ENCODE measurements at regions not wholly inside any gene's neighbourhood (a gene's known extent, or its start where the extent isn't known, plus 50 kb on each side); places are given as distances from the start of the nearest gene placed in this dataset.
A peak's percentile ranks its signal among the peaks of the same experiment; 100 is the strongest.

DNA sequence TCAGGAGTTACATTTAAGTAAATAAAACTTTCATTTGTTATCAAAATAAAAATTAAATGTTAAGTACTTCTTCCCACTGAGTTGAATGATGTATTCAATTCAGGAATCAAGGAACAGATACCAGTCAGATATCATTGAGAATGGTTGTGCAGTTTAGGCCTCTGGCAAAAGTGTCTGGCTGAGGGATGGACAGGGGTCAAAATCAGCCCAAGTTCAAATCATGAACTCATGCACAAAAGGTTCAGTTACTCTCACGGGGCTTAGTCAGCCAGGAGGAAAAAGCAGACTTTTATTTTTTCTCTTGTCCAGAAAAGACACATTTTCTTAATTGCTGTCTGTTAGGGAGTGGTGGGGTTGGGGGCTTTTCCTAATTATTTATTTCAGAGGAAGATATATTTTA lies 166.3 kb downstream of the RASSF9 start:
- DNase-seq (ENCODE audit: low read depth in 2 of 3, low spot score in 2 of 3) = no peak

DNA sequence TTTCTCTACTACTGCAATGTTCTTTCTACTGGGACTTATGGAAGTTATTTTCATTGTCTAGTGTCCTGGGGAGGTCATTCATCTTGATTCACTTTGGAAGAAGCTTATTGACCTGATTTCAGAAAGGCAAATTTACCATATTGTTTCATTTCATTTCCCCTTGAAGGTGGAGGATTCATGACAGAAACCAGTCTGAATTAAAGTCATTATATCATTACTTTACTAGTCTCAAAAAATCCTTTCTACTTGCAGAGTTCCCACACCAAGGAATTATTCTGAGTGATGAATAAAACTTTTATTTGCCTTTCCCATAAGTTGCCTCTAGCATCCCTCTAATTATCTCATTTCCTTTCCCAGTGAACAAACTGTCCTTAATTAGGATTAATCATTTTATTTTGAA lies 163.8 kb downstream of the RASSF9 start:
- no peak for DNase-seq (ENCODE audit: low read depth in 2 of 3, low spot score in 2 of 3)

DNA sequence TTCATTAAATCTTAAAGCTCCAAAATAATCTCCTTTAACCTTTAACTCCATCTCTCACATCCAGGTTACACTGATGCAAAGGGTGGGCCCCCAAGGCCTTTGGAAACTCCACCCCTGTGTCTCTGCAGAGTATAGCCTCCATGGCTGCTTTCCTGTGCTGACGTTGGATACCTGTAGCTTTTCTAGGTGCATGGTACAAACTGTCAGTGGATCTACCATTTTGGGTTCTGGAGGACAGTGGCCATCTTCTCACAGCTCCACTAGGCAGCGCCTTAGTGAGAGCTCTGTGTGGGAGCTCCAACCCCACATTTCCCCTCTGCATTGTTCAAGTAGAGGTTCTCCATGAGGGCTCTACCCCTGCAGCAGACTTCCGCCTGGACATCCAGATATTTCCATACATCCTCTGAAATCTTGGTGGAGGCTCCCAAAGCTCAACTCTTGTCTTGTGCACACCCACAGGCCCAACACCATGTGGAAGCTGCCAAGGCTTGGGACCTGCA lies 162.2 kb downstream of the RASSF9 start:
- DNase-seq (ENCODE audit: low read depth in 2 of 3, low spot score in 2 of 3) = no peak

DNA sequence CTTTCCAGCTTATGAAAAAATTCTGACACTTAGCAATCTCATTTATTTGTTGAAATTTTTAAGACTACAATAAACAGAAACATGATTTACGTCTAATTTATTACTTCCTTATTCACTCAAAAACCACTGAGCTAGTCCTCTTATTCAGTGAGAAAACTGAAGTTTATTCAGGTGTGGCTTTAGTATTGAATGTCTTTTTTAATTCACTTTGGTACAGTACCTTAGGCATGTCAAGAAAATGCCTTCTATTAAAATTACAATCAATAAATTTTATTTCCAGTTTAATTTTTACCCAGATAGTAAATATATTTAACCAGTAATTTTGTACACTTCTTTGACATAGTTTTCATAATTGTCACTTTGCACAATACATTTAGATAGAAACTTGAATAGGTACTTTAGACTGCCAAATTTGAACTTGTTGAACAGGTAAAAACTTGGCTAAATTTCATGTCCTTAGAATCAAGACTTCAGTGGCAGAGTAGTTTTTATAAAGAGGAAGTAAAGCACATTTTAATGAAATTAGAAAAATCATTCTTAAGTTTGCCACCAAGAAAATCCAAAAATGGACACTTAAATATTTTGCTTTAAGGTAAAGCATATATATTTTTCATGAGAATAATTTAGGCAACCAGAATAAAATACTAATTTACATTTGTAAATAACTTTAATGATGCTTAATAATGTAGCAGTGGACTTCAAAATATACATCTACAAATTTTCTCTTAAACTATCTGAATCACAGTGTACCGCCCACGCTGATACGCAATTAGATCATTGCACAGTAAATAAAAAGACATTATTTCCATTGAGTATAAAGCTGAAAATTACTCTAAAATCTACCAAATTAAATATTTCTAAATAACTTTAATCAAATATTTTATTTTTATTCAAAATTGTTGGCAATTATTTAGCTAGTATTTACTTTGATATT lies 159.1 kb downstream of the RASSF9 start:
- peak in 1 of 3 donors; percentile 14 for DNase-seq (ENCODE audit: low read depth in 2 of 3, low spot score in 2 of 3)

DNA sequence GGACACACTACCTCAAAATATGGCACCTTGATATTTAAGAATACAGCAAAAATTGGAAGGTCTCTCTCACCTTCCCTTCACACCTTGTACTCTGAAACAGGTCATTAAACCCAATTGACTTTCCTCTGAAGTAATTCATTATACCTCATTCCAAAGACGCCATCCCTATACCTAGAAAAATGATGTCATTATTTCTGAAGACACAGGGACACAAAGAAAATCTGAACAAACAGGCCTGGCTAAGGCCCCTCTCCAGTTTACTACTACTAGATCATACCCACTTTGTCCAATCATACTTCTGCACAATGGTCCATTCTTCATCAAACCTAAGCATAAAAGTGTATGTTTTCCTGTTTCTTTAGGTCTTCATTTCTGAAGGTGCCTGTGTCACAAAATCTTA lies 156.9 kb downstream of the RASSF9 start:
- no peak for DNase-seq (ENCODE audit: low read depth in 2 of 3, low spot score in 2 of 3)

DNA sequence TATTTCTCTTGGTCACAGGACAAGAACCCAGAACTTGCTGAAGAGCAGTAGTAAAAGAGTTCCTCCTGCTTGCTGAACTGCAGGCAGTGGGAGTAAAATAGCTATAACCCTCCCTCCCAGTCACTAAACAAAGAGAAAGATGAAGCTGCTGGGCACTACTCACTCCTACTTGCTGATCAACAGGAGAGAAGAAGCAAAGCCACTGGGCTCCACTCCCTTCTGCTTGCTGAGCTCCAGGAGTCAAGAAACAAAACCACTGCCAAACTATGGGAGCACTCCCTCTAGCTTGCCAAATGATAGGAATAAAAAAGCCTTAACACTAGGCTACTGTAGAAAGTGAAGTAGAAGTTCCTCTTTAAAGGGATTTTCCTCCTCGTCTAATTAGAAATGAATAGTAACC lies 155.3 kb downstream of the RASSF9 start:
- DNase-seq (ENCODE audit: low read depth in 2 of 3, low spot score in 2 of 3) = no peak

DNA sequence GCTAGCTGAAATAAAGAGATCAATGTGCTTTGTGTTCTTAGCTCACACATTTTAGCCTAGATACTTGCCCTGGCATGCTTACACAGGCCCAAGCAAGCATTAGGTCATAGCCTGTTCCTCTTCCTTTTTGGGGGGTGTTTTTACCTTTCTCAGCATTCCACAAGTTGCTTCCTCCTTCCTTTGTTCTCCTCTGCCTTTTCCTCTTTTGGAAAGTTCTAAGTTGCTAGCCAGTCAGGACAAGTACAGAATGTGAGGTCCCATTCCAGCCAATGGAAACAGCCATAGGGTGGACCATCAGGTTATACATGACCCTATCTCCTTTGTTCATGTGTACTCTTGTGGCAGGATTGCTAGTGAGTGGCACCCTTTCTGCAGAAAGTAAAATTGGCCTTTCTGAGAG lies 154.9 kb downstream of the RASSF9 start:
- no peak for DNase-seq (ENCODE audit: low read depth in 2 of 3, low spot score in 2 of 3)

DNA sequence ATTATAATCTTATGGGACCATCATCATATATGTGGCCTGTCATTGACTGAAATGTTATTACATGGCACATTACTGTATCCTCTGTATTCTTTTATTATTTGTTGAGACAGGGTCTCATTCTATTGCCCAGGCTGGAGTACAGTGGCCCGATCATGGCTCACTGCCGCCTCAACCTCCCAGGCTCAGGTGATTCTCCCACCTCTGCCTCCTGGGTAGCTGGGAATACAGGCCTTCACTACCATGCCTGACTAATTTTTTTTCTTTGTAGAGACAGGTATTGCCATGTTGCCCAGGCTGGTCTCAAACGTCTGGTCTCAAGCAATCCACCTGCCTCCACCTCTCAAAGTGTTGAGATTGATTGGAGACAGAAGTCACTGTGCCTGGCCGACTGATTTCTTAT lies 153.2 kb downstream of the RASSF9 start:
- no peak for DNase-seq (ENCODE audit: low read depth in 2 of 3, low spot score in 2 of 3)

DNA sequence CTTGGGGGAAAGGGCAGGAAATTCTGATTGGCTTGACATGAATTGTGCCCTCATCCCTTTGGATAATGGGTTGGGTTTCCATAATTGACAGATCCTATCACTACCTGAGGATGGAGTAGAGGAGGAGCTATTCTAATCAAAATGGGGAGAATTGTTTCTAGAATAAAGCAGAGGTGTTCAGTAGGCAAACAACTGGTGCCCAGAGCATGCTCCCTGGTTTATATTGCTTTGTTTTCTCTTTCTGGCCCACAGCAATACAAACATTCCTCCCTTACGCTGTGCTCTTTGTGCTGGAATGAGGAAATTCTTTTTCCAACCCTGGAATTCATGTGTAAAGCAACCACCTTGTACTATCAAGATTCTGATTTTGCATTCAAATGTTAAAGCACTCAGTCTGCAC lies 147.4 kb downstream of the RASSF9 start:
- no peak for DNase-seq (ENCODE audit: low read depth in 2 of 3, low spot score in 2 of 3)

DNA sequence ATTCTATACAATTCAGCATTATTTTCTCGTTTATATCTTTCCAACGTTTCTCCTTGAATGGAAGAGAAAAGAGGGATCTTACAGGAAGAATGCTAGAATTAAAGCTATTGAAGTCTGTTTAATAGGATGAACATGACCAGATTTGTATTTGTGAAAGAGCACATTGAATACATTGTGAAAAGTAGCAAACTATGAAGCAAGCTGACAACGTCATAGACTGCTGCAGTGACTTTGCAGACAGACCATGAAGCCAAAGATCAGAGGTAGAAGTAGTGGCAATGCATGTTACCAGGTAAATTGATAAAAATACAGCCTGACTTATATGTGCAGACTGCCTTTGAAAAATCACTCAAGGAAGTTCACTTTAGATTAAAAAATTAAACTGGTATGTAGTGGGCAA lies 146.1 kb downstream of the RASSF9 start:
- DNase-seq (ENCODE audit: low read depth in 2 of 3, low spot score in 2 of 3) = no peak

DNA sequence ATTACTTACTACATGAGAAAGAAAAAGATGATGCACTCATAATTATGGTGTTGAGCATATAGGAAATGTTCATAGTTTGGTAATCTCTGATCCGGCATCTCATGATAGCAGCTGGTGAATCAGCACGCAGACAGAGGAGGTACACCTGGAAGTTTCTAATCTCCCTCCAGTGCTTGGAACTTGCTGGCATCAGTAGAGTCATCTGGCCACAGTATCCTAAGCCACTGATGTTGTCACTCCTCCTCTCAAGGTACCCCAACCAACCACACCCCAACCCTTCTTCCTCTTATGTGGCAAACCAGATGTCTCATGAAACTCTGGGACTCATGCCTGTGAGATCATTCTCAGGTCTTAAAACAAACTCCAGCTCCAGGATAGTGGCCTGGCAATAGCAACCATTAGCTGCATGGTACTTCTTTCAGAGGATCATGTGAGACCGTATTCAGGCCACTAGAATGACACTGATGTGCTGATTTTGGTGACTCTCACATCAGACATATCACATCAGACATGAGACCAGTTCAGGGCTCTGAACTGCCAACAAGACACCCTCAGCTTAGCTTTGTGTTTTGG lies 143.0 kb downstream of the RASSF9 start:
- no peak for DNase-seq (ENCODE audit: low read depth in 2 of 3, low spot score in 2 of 3)

DNA sequence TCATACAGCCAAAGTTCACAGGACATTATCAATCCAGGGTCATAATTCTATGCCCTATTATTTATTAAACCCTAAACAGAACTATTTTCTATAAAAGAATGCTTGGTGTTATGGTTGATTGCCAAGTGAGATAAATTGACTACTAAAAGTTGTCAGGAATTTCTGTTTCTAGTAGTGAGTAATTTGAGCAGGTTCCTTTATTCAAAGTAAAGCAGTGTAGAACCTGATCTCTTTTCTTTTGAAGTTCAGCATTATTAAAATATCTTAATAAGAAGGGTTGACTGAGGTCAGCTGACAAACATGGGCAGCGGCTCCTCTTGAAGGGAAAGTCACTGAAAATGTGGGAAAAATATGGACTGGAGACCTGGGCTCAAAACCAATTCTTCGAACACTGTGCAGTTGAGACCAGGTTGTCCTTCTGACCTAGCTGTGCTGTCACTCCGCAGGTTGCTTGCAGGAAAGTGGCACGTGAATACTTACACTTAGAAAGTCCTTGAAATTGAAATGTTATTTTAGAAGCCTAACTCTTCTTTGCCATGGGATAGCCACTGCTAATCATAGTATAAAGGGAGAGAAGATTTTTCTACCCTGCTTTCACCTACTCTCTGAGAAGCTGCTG lies 141.0 kb downstream of the RASSF9 start:
- no peak for DNase-seq (ENCODE audit: low read depth in 2 of 3, low spot score in 2 of 3)

DNA sequence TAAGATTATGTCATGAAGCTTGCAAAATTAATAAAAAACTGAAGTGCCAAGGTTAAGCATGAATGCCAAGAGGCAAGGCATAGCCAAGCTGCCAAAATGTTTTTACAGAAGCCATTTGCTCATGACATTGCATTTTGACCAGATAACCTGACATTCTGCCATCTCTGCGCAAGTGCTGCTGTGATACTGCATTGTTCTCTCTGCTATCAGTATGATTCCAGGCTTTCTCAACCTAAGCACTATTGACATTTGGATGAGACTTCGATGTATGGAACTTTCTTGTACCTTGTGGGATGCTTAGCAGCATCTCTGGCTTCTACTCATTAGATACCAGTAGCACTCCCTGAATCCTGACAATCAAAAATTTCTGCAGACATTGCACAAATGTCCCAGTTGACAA lies 139.2 kb downstream of the RASSF9 start:
- DNase-seq (ENCODE audit: low read depth in 2 of 3, low spot score in 2 of 3) = no peak

DNA sequence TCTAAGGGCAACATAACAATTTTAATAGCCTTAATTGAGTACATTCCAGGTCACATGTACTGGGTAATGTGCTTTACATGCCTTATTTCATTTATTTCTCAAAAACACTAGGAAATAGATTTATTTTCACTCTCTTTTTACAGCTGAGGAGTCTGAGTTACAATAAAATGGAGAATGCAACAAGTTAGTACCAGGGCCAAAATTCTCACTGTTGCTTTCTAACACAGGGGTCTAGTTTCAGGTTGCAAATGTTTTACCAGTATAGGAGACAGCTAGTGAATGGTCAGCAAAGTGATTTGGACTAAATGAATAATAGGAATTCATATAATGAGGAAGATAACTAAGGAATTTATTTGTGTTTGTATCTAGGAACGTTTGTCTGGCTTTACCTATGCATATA lies 137.3 kb downstream of the RASSF9 start:
- no peak for DNase-seq (ENCODE audit: low read depth in 2 of 3, low spot score in 2 of 3)

DNA sequence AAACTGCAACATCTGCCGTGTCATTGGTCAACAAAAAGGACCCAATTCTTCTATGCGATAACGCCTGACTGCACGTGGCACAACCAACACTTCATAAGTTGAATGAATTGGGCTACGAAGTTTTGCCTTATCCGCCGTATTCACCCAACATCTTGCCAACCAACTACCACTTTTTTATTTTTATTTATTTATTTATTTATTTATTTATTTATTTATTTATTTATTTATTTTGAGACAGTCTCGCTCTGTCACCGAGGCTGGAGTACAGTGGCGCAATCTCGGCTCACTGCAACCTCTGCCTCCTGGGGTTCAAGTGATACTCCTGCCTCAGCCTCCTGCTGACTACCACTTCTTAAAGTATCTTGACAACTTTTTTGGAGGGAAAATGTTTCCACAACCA lies 127.4 kb downstream of the RASSF9 start:
- DNase-seq (ENCODE audit: low read depth in 2 of 3, low spot score in 2 of 3) = no peak

DNA sequence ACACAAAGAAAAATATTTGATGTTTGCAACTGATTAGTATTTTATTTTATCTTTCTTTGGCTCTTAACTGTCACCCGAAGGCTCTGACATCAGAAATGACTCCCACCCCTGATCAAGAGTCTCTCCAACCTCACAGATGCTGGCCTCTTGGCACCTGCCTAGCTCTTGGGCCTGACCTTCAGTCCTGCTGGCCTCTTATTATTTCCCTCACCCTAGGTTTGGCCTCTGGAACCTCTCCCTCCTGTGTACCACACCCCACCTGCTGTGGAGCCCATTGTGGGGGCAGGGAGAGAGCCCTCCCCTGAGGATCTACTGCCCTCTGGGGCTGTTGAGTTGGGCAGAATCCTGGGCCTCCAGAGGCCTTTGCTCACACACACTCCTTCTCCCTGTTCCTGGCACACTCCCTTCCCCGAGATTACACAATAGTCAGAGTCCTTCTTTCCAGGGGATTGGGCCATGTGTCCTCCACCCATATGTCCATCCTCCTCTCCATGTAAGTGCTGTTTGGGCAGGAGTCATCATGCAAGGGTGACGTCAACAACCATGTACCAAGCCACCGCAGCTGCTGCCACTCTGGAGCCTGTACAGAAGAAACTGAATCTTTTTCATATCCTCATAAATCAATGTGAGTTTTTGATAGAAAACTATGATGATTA lies 124.3 kb downstream of the RASSF9 start:
- no peak for DNase-seq (ENCODE audit: low read depth in 2 of 3, low spot score in 2 of 3)

DNA sequence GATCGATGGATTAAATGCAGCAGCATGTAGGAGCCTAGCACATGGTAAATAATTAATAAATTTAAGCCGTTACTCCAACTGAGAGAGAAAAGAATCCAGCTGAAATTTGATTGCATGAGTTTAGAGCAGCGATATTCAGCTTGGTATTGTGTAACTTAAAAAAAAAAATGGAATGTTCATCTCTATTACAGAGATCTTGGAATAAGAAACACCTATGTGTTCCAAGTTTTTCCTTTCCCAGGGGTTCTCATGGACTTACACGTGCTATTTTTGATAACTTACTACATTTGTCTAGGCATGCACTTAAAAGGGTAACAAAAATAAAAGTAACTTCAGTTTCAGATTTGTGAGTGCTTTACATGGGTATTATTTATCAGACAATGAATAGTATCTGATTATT lies 122.8 kb downstream of the RASSF9 start:
- no peak for DNase-seq (ENCODE audit: low read depth in 2 of 3, low spot score in 2 of 3)

DNA sequence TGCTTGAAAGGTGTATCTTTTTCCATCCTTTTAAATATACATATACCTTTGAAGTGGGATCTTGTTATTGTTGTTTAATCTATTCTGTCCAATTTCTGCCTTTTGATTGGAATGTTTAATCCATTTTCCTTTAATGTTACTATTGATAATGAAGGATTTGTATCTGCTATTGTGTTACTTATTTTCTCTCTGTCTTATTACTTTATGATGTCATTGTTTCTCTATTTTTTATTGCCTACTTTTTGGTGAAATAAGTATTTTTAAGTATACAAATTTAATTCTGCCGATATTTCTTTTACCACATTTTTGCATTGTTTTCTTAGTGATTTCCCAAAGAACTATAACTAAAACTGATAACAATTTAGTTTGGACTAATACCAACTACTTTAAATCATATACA lies 121.8 kb downstream of the RASSF9 start:
- no peak for DNase-seq (ENCODE audit: low read depth in 2 of 3, low spot score in 2 of 3)

DNA sequence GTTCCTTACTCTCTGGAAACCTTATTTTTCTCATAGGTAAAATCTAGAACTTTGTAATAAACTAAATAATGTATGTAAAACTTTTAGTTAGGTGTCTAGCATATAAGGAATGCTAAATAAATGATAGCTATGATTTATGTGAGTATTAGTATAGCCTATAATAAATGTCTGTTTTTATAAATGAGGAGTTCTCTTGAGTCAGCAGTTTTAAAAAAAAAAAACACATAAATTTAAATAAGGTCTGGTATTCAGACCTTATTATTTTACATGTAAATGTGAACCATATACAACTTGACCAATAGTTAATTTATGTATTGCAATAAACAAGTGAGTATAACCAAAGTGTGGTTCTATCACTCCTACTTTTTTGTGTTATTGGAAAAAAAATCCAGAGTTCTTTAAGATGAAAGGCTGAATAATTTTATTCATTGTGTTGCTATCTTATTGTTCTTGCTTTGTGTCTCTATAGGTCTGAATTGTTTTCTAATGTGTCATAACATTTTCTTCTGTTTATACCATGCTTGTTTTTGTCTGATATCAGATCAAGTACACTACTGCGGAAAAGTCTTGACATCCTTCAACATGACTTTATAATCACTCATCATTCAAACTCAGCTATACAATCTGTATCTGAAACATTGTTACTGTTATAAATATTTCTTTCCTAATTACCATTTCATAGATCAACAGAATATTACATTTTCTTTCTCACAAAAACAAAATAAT lies 115.7 kb downstream of the RASSF9 start:
- no peak for DNase-seq (ENCODE audit: low read depth in 2 of 3, low spot score in 2 of 3)

DNA sequence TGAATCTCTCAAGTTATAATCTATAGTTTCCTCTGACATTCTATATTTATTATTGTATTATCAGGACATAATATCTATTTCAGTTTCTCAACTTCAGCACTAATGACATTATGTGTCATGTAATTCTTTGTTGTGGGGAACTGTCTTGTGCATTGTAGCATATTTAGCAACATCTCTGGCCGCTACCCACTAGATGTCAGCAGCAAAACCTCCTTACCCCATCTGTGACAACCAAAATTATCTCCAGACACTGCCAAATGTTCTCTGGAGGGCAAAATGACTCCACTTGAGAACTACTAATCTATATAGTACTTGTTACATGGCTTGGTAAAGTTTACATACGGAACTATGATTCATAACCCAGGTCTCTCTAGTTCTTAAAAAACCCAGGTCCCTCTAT lies 110.2 kb downstream of the RASSF9 start:
- DNase-seq (ENCODE audit: low read depth in 2 of 3, low spot score in 2 of 3) = peak in 2 of 3 donors; percentile 1 to 3
